NCI-H2196 (cell line): ENCODE measurements at regions not wholly inside any gene's neighbourhood (a gene's known extent, or its start where the extent isn't known, plus 50 kb on each side); places are given as distances from the start of the nearest gene placed in this dataset.

Experiments
- DNase-seq: peaks from one replicate; lab custom pipeline; 2025; ENCODE audit not compliant: unreplicated experiment; lab: John Stamatoyannopoulos, UW

- no peak for DNase-seq
Observed at GRCh38 chr9:85430659-85431338, 311.0 kb downstream of the AGTPBP1 start.

- DNase-seq = no peak
Observed at GRCh38 chr9:85428230-85428629, 313.5 kb downstream of the AGTPBP1 start.

DNA sequence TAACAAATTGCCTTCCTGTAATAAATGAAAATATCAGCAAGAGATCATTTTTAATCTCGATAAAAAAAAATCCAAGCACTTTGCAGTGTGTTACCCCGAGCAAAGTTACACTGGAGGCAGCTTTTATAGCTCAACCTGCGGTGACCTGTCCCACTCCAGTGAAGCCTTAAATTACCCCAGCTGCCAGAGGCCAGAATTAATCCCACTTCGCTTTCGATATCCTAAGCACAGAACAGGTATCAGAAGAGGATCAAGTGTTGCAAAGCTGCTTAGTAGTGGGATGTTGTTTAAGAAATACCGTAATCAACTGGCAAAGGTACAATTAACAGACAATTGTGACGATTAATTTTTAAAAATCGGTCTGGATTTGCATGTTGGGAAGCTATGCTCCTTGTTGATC is 314.0 kb downstream of the AGTPBP1 start:
- DNase-seq = no peak

- peak; percentile 25 for DNase-seq
Observed at GRCh38 chr9:85425153-85425611, 316.6 kb downstream of the AGTPBP1 start.

GRCh38 chr9:85423422-85423821 is 318.3 kb downstream of the AGTPBP1 start:
- DNase-seq = no peak

- no peak for DNase-seq
Observed at GRCh38 chr9:85421641-85422040, 320.1 kb downstream of the AGTPBP1 start.

- DNase-seq = no peak
Observed at GRCh38 chr9:85420750-85421149, 321.0 kb downstream of the AGTPBP1 start.

DNA sequence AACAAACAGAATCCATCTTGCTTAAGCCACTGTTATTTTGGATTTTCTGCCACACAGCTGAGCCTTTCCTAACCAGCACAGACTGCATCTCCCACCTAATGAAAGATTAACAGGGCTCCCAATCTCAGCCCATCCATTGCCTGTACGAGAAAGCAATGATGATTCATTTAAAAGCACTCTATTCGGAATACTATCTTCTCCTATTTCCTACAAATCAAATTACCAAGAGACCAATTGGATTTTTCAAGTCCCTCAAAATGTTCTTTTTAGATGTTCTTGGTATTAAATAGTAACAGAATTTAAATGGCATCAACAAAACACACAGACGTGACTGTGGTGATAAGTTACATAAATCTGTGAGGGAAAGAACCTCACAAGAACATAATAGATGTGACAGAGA is 324.1 kb downstream of the AGTPBP1 start:
- no peak for DNase-seq

GRCh38 chr9:85416715-85417114 is 325.0 kb downstream of the AGTPBP1 start:
- no peak for DNase-seq

GRCh38 chr9:85414390-85414789 is 327.4 kb downstream of the AGTPBP1 start:
- DNase-seq = no peak

DNA sequence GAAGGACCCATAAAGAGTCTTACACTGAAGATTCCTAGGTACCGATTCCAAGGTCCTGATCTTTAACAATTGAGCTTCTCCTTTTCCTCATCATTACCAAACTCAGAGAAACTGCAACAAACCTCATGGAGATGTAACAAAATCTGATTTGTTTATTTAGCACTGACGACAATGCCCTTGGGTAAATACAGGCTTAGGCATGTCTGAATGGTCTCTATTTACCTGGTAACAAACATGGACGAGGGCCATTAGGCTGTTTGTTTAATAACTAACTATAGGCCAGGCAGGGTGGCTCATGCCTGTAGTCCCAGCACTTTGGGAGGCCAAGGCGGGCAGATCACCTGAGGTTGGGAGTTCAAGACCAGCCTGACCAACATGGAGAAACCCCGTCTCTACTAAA is 333.3 kb downstream of the AGTPBP1 start:
- no peak for DNase-seq

- no peak for DNase-seq
Observed at GRCh38 chr9:85405566-85405950, 336.2 kb downstream of the AGTPBP1 start.

DNA sequence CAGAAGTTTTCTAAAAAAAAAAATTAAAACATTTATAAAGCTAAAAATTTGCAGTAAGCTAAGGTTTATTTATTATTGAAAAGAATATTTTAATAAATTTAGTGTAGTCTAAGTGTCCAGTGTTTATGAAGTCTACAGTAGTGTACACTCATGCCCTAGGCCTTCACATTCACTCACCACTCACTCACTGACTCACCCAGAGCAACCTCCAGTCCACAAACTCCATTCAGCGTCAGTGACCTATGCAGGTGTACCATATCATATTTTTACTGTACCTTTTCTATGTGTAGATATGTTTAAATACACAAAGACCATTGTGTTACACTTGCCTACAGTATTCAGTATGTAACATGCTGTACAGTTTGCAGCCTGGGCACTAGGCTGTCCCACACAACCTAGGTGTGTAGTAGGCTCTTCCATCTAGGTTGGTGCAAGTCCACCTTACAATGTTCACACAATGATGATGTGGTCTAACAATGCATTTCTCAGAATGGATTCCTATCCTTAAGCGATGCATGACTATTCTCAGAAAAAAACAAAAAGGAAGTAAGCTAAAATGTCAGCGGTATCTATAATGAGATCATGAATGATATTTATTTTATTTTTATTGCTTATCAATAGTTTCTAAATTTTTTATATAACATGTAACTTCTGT is 336.7 kb downstream of the AGTPBP1 start:
- DNase-seq = no peak

DNA sequence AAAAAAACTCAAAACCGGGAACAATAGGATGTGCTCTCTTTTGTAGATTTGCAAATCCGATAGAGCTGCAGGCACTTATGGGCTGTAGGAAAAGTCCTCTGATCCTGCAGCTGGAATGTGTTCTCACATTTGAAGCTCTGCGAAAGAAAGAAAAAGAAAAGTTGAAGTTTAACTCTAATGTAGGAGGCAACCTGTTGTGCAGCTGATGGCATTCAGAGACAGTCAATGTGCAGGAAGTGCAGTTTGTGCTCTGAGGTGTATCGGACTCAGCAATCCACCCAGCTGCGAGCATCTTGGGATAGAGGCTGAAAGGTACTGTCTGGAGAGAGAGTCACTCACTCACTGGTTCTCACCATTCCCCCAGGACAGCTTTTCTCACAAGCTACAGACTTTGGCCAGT is 339.2 kb downstream of the AGTPBP1 start:
- DNase-seq = no peak

DNA sequence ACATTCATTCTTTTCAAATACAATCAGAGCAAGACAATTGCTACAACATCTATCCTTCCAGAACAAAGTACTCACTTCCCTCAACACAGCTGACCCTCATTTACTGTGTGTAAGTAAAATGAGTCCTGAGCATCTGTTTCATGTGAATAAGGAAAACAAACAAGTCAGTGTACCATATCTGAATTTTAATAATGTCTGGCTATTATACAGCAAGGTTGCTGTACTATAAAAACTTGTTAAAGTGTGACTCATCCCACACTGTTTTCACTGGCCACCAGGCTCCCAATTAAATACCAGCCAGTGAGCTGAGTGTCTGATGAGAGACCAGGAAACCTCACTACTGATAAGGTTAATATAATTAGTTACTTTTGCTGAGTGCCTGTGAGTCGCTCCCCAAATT is 339.8 kb downstream of the AGTPBP1 start:
- DNase-seq = no peak

- DNase-seq = no peak
Observed at GRCh38 chr9:85397005-85397404, 344.7 kb downstream of the AGTPBP1 start.

DNA sequence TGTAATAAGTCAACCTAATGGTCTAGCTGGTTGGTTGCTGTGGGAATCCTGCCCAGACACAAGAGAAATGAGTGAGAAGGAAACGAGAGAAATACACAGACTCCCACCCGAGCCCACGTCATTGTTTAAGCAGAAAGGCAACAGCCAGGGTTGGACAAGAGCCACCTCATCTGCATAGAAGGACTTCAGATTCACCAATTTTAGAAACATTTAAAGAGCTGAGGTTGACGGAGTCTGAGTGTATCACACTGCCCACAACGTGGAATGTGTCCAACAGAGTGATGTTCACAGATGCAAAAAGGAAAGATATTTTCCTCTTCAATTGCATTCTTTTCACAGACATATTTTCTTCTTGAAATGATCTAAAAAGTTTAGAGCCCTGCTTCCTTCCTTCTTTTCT is 349.5 kb downstream of the AGTPBP1 start:
- no peak for DNase-seq

DNA sequence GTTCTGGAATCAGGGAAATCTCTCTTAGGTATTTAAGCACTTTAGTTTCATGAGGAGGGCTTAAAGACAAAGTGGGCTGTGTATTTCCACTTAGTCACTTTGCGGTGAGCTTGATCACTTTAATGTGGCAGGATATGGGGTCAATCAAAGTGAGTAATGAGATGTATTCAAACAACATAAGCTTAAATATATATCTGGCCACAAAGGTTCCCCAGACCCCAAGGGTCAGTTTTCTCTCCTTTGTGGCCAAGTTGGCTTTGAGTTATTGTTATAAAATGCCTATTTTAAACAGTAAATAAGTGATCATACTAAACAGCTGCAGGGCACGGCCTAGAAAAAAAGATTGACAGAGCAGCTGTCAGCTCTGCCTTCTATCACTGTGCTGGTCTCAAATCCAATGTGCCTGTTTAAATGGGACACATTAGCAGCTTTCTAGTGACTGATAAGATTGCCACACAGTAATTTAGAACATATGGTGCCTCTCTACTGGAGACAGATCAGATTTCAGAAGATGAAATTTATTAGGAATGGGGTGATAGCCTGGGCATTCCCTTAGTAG is 363.9 kb downstream of the AGTPBP1 start:
- no peak for DNase-seq

- no peak for DNase-seq
Observed at GRCh38 chr9:85368781-85369180, 373.0 kb downstream of the AGTPBP1 start.

GRCh38 chr9:85359161-85359560 is 382.6 kb downstream of the AGTPBP1 start:
- DNase-seq = no peak

DNA sequence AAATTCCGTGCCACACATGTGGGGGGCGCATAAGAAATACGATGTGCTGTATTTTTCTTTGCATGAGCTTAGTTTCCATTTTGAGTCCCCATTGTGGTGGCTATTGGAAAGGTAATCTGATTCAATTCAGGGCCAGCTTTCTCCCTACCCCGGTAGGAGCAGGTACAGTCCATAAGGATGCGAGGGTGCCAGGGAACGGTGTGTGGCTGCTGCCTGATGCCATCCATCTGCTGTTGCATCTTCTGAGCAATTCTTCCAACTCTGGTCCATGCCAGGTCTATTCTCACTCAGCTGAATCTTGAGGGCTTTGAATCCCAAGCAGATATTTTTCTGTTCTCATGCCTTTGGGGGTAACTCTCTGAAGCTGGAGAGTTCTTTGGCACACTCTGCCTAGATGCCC is 392.7 kb downstream of the AGTPBP1 start:
- DNase-seq = no peak

DNA sequence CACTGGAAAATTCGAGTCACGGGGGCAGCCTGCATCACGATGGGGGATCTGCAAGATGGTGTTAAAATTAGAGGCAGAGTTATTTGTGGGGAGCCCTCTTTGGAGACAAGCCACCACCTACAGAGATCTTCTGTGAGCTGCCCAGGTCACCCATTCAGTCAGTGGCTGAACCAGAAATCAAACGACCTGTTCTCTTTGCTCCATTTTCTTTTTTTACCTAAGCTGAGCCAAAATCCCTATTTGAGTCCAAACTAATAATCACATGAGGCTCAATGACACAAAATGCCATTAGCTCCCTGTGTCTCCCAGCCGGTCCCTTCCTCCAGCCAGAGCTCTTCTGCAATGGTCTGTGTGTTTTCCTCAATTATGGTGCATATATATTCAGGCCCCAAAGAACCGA is 394.2 kb downstream of the AGTPBP1 start:
- no peak for DNase-seq

DNA sequence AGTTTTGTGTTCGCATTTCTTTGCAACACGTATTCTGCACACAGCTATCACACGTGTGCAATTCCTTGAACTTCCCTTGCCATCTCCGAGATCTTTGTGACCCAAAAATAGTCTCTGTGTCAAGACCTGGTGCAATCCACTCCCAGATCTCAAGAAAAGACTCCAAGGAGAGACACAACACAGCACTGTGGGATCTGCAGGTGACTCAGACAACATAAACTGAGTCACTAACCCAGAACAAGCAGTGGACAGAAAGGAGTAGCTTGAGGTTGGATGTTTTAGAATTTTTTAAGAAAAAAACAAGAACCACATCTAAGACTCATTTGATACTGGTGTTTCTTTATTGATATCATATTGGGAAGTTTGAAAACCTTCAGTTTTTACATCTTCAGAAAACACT is 396.9 kb downstream of the AGTPBP1 start:
- DNase-seq = no peak
